ENCODE measurements at regions not wholly inside any gene's neighbourhood (a gene's known extent, or its start where the extent isn't known, plus 50 kb on each side); places are given as distances from the start of the nearest gene placed in this dataset.

DNA sequence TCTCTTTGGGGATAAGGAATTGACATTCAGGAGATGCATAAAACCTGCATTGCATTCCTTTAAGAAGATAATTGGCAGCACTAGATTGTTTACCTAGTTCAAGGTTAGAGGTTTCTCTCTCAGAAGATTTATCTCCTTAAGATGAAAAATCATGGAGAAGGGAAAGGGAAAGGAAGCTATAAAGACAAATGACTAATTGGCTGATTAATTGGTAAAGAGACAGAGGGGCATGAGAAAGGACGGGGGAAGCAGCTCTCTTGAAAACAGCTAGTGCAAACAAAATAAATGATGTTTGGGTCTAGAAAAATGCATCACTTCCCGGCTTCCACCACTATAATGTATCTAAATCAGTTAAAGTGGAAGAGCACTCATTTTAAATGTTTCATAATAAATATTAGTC is 941.2 kb downstream of the XPNPEP1 start:
- 0 out of 4 replicates have a peak, but pooled peaks cover 0 to 2% of the 10 kb centered on the region in 2 experiments for H3K9me3 ChIP-seq (ENCODE audit: insufficient read depth in 2 of 2, low read depth in 1 of 2, low read length in 1 of 2)
- whole genome bisulfite sequencing, 2 experiments (ENCODE audit: extremely low coverage in 1 of 2, insufficient coverage in 1 of 2, insufficient read length in 1 of 2, insufficient replicate concordance in 2 of 2, low coverage in 1 of 2, low lambda C conversion rate in 2 of 2, missing lambda C conversion rate in 1 of 2) = 91% methylated on average over 2 of the region's 2 CpGs; no CpG with 5 or more reads in 1 of the 2 experiments
- no peak overlapping the region for H3K27ac ChIP-seq (ENCODE audit: low read depth, low read length)
- H3K36me3 ChIP-seq (ENCODE audit: control insufficient read depth in 2 of 4, insufficient read depth in 4 of 4, low read length in 3 of 4) = no peaks in the 10 kb centered on the region
- H2BK12ac ChIP-seq (ENCODE audit: low read depth, low read length) = no peak overlapping the region
- no peak overlapping the region for H2AK5ac ChIP-seq (ENCODE audit: low read depth, low read length)
- H3K4me2 ChIP-seq (ENCODE audit: insufficient read depth in 1 of 2, low read depth in 2 of 2, low read length in 2 of 2) = no peak overlapping the region
- H3K79me2 ChIP-seq (ENCODE audit: control insufficient read depth in 1 of 2, insufficient read depth in 2 of 2, low read length in 2 of 2) = no peaks in the 10 kb centered on the region
- POLR2A ChIA-PET (ENCODE audit: partially characterized antibody) = interaction anchor here (0.7 kb wide), 1 partner anchor 895 kb away, joined by 3 read pairs; no protein-coding TSS in a partner anchor
- H3K27me3 ChIP-seq (replicated peaks in 1 of 4; ENCODE audit: control insufficient read depth in 3 of 4, extremely low read depth in 1 of 4, insufficient read depth in 3 of 4, low read length in 3 of 4) = no peaks in the 10 kb centered on the region
- no peak overlapping the region for H4K5ac ChIP-seq (ENCODE audit: insufficient read length, low read depth, low read length)
- no peaks in the 10 kb centered on the region for H3K23me2 ChIP-seq (ENCODE audit: low read depth, low read length)
- H4K20me1 ChIP-seq (replicated peaks in 1 of 2; ENCODE audit: control insufficient read depth in 1 of 2, insufficient read depth in 2 of 2, low read length in 2 of 2) = no peaks in the 10 kb centered on the region
- H2BK20ac ChIP-seq (ENCODE audit: low read length) = no peak overlapping the region
- H3K79me1 ChIP-seq (ENCODE audit: low read depth, low read length) = no peaks in the 10 kb centered on the region
- H3K9ac ChIP-seq (replicated peaks in 1 of 4; ENCODE audit: extremely low read depth in 1 of 4, low read depth in 3 of 4, low read length in 3 of 4) = no peak overlapping the region
- DNase-seq (ENCODE audit: low read depth in 1 of 2, low spot score in 2 of 2) = no peak
- H4K91ac ChIP-seq (replicated peaks; ENCODE audit: insufficient read length, low read length) = no peak overlapping the region
- CTCF ChIA-PET (ENCODE audit: partially characterized antibody) = no interaction called here
- no peak overlapping the region for H3K4ac ChIP-seq (replicated peaks; ENCODE audit: insufficient read length, low read depth, low read length)
- no peak overlapping the region for H2BK5ac ChIP-seq (ENCODE audit: low read depth, low read length)
- H3K18ac ChIP-seq (ENCODE audit: extremely low read depth, low read length) = no peak overlapping the region
- no peak overlapping the region for H4K8ac ChIP-seq (ENCODE audit: extremely low read depth, insufficient read depth, low read length)
- H3K23ac ChIP-seq (ENCODE audit: insufficient read length) = no peak overlapping the region
- no peak overlapping the region for H3K56ac ChIP-seq (replicated peaks; ENCODE audit: insufficient read length, low read depth, low read length)
- H3K4me3 ChIP-seq (ENCODE audit: extremely low read depth in 1 of 4, insufficient read depth in 2 of 4, low read depth in 3 of 4, low read length in 4 of 4) = no peak overlapping the region
- H2BK15ac ChIP-seq (ENCODE audit: low read length) = no peak overlapping the region
- H2BK120ac ChIP-seq (replicated peaks; ENCODE audit: low read depth, low read length) = no peak overlapping the region
- H2AFZ ChIP-seq (ENCODE audit: low read length) = no peak overlapping the region
- no peak for FAIRE-seq
- H3K14ac ChIP-seq (ENCODE audit: insufficient read length) = no peak overlapping the region
- peaks cover 0 to 4% (median 0%) of the 10 kb centered on the region in 4 experiments; a peak in 1 of 7 replicates for H3K4me1 ChIP-seq (replicated peaks in 1 of 4; ENCODE audit: control insufficient read depth in 3 of 4, insufficient read depth in 4 of 4, low read length in 3 of 4)
- TF ChIP-seq ASH2L (IDR thresholded peaks at IDR 0.05; ENCODE audit: low read length) = no peak
- no peak for TF ChIP-seq FOSL1 (IDR thresholded peaks at IDR 0.05; ENCODE audit: insufficient read depth, low read depth, low read length)
- TF ChIP-seq CTBP2 (IDR thresholded peaks at IDR 0.05; ENCODE audit: borderline replicate concordance, insufficient read depth, insufficient read length, low read length) = no peak
- no peak for TF ChIP-seq SIRT6 (IDR thresholded peaks at IDR 0.05; ENCODE audit: low read length)
- TF ChIP-seq GABPA (IDR thresholded peaks at IDR 0.05; ENCODE audit: borderline replicate concordance, insufficient read depth, low read length) = no peak
- TF ChIP-seq, protein P1, sequence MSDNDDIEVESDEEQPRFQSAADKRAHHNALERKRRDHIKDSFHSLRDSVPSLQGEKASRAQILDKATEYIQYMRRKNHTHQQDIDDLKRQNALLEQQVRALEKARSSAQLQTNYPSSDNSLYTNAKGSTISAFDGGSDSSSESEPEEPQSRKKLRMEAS (IDR thresholded peaks at IDR 0.05) = no peak
- no peak for TF ChIP-seq TBP (IDR thresholded peaks at IDR 0.05; ENCODE audit: low read depth, low read length)
- TF ChIP-seq KDM1A (IDR thresholded peaks at IDR 0.05; ENCODE audit: borderline replicate concordance, low read length) = no peak
- TF ChIP-seq POLR2A (IDR thresholded peaks at IDR 0.05; ENCODE audit: control extremely low read depth in 1 of 2, low read depth in 2 of 2, low read length in 2 of 2) = no peak
- no peak for TF ChIP-seq BRCA1 (IDR thresholded peaks at IDR 0.05; ENCODE audit: low read depth, low read length)
- no peak for TF ChIP-seq CHD2 (IDR thresholded peaks at IDR 0.05; ENCODE audit: low read length)
- TF ChIP-seq, protein P2, sequence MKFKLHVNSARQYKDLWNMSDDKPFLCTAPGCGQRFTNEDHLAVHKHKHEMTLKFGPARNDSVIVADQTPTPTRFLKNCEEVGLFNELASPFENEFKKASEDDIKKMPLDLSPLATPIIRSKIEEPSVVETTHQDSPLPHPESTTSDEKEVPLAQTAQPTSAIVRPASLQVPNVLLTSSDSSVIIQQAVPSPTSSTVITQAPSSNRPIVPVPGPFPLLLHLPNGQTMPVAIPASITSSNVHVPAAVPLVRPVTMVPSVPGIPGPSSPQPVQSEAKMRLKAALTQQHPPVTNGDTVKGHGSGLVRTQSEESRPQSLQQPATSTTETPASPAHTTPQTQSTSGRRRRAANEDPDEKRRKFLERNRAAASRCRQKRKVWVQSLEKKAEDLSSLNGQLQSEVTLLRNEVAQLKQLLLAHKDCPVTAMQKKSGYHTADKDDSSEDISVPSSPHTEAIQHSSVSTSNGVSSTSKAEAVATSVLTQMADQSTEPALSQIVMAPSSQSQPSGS (IDR thresholded peaks at IDR 0.05; ENCODE audit: low read length) = no peak
- TF ChIP-seq KDM5A (IDR thresholded peaks at IDR 0.05; ENCODE audit: low read length) = no peak
- no peak for TF ChIP-seq MAFK (IDR thresholded peaks at IDR 0.05; ENCODE audit: low read depth, low read length)
